CD14-positive monocyte (primary cell): ENCODE measurements at regions not wholly inside any gene's neighbourhood (a gene's known extent, or its start where the extent isn't known, plus 50 kb on each side); places are given as distances from the start of the nearest gene placed in this dataset.

ENCODE experiments used
- DNase-seq, 3 donors: peaks; one replicate each; pipeline ENCODE4 v3.0.0-alpha.2; 2011 to 2022
- H2AFZ ChIP-seq: 2 replicates; pipeline ENCODE4 v1.6.0; 2012; ENCODE audit warnings: mild to moderate bottlenecking, low read depth, low read length, inconsistent platforms; ENCODE audit not compliant: insufficient read depth, poor library complexity, severe bottlenecking
- H3K27ac ChIP-seq, 2 donors: 1 replicate in 1 of 2; 2 replicates in 1 of 2; pipeline ENCODE4 v1.5.1; 2012 to 2013; ENCODE audit warnings: low read length in 2 of 2, control low read depth in 1 of 2, inconsistent platforms in 1 of 2, low read depth in 1 of 2, mild to moderate bottlenecking in 1 of 2
- H3K27me3 ChIP-seq, 2 donors: one replicate each; pipeline versions ENCODE4 v1.6.0 to v1.6.1; 2011 to 2013; ENCODE audit warnings: low read length in 2 of 2; ENCODE audit not compliant: control insufficient read depth in 2 of 2, insufficient read depth in 2 of 2
- H3K36me3 ChIP-seq, 2 donors: replicated peaks in 1 of 2; 1 replicate in 1 of 2; 2 replicates in 1 of 2; pipeline versions ENCODE4 v1.5.1 to v1.6.1; 2012 to 2013; ENCODE audit warnings: low read length in 2 of 2, control low read depth in 1 of 2, inconsistent platforms in 1 of 2, mild to moderate bottlenecking in 1 of 2; ENCODE audit not compliant: insufficient read depth in 2 of 2, control insufficient read depth in 1 of 2
- H3K4me1 ChIP-seq, 2 donors: 1 replicate in 1 of 2; 2 replicates in 1 of 2; pipeline versions ENCODE4 v1.5.1 to v1.6.1; 2012 to 2013; ENCODE audit warnings: low read length in 2 of 2, control low read depth in 1 of 2, inconsistent platforms in 1 of 2, mild to moderate bottlenecking in 1 of 2, moderate library complexity in 1 of 2; ENCODE audit not compliant: insufficient read depth in 2 of 2, control insufficient read depth in 1 of 2
- H3K4me2 ChIP-seq: replicated peaks from 2 replicates; pipeline ENCODE3; 2012; ENCODE audit warnings: low read length, moderate library complexity, mild to moderate bottlenecking; ENCODE audit not compliant: poor library complexity, severe bottlenecking; ENCODE audit errors: extremely low read depth
- H3K4me3 ChIP-seq, 3 experiments: fragments of 200-600 bp in 1 of 3; sonication (generic) in 1 of 3; replicated peaks in 1 of 3; 1 replicate in 2 of 3; 2 replicates in 1 of 3; pipeline ENCODE4 v1.5.1; 2011 to 2013; ENCODE audit warnings: low read length in 3 of 3, mild to moderate bottlenecking in 3 of 3, control low read depth in 2 of 3, low read depth in 2 of 3, inconsistent platforms in 1 of 3, moderate library complexity in 1 of 3
- H3K79me2 ChIP-seq: 2 replicates; pipeline ENCODE4 v1.6.0; 2012; ENCODE audit warnings: mild to moderate bottlenecking, control low read depth, inconsistent platforms, low read length, moderate library complexity; ENCODE audit not compliant: insufficient read depth
- H3K9ac ChIP-seq: 2 replicates; pipeline ENCODE4 v1.6.0; 2017; ENCODE audit warnings: low read length, mild to moderate bottlenecking; ENCODE audit not compliant: insufficient read depth, poor library complexity, severe bottlenecking
- H3K9me3 ChIP-seq, 2 donors: replicated peaks in 1 of 2; 1 replicate in 1 of 2; 2 replicates in 1 of 2; pipeline versions ENCODE4 v1.5.1 to v1.6.1; 2012 to 2013; ENCODE audit warnings: low read length in 2 of 2, control low read depth in 1 of 2; ENCODE audit not compliant: control insufficient read depth in 1 of 2, insufficient read depth in 1 of 2
- H4K20me1 ChIP-seq: 2 replicates; pipeline ENCODE4 v1.6.0; 2012; ENCODE audit warnings: mild to moderate bottlenecking, low read length, control low read depth, moderate library complexity; ENCODE audit not compliant: insufficient read depth
- H3K27ac Mint-ChIP-seq, 7 donors: one replicate each; pipeline ENCODE4 v1.8.0; 2020; ENCODE audit warnings: mild to moderate bottlenecking in 7 of 7, mixed read lengths in 7 of 7, moderate library complexity in 6 of 7, inconsistent platforms in 2 of 7
- H3K27me3 Mint-ChIP-seq, 3 donors: one replicate each; pipeline ENCODE4 v1.8.0; 2021 to 2022; ENCODE audit warnings: low read depth in 3 of 3, mild to moderate bottlenecking in 3 of 3, mixed read lengths in 3 of 3, moderate library complexity in 3 of 3, inconsistent platforms in 1 of 3
- H3K36me3 Mint-ChIP-seq, 2 donors: one replicate each; pipeline ENCODE4 v1.8.0; 2020; ENCODE audit warnings: mixed read lengths in 2 of 2, inconsistent platforms in 1 of 2, mild to moderate bottlenecking in 1 of 2
- H3K4me1 Mint-ChIP-seq: one replicate; pipeline ENCODE4 v1.8.0; 2020; ENCODE audit warnings: mild to moderate bottlenecking, mixed read lengths
- H3K4me3 Mint-ChIP-seq, 2 donors: one replicate each; pipeline ENCODE4 v1.8.0; 2020; ENCODE audit warnings: mild to moderate bottlenecking in 2 of 2, mixed read lengths in 2 of 2, moderate library complexity in 1 of 2
- H3K9me3 Mint-ChIP-seq, 7 donors: one replicate each; pipeline ENCODE4 v1.8.0; 2020 to 2022; ENCODE audit warnings: mixed read lengths in 7 of 7, mild to moderate bottlenecking in 6 of 7, moderate library complexity in 6 of 7, inconsistent platforms in 2 of 7
- WGBS: methylation state at CpG from one replicate; pipeline ENCODE4 v1.1.5; 2013; ENCODE audit warnings: missing lambda C conversion rate; ENCODE audit not compliant: insufficient coverage; 5-methylcytosine and 5-hydroxymethylcytosine counted together
- intact Hi-C, 2 donors: fragments of 100-400 bp; cut with micrococcal nuclease; formaldehyde crosslinking; loops; one replicate each; pipeline versions ENCODE4 v1.15.0 to v1.15.1; 2023
- TF ChIP-seq, protein P1 (sequence below): fragments of 200-600 bp; IDR thresholded peaks from one replicate; pipeline ENCODE4 v1.8.0; 2022; ENCODE audit warnings: antibody characterized with exemption, mild to moderate bottlenecking

DNA sequence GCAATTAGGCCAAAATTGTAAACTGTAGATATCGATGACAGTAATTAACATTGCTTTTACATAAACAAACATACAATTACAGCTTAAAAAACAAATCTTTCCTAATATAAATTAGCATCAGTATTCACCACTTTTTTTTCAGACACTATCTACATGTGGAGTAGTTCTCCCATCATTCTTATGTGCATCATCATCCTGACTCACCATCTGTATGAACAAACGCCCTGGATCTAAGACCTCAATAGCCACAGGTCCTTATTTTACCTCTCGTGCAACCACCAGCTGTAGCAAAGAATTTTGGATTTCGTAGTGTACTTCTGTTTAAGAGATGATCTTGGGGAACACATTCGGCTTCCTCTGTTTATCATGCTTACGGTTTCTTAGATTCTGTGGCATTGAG is 551.9 kb upstream of the KIRREL3 start:
- no peaks in the 10 kb centered on the region for H3K36me3 ChIP-seq
- H3K4me3 Mint-ChIP-seq: no peak overlapping the region
- no peak overlapping the region for H3K4me2 ChIP-seq
- H3K27me3 ChIP-seq: no peaks in the 10 kb centered on the region
- no peak for DNase-seq
- no peaks in the 10 kb centered on the region for H3K9me3 ChIP-seq
- intact Hi-C loops: no loop called here
- no peaks in the 10 kb centered on the region for H3K4me1 ChIP-seq
- no peak overlapping the region for H2AFZ ChIP-seq
- TF ChIP-seq, protein P1, sequence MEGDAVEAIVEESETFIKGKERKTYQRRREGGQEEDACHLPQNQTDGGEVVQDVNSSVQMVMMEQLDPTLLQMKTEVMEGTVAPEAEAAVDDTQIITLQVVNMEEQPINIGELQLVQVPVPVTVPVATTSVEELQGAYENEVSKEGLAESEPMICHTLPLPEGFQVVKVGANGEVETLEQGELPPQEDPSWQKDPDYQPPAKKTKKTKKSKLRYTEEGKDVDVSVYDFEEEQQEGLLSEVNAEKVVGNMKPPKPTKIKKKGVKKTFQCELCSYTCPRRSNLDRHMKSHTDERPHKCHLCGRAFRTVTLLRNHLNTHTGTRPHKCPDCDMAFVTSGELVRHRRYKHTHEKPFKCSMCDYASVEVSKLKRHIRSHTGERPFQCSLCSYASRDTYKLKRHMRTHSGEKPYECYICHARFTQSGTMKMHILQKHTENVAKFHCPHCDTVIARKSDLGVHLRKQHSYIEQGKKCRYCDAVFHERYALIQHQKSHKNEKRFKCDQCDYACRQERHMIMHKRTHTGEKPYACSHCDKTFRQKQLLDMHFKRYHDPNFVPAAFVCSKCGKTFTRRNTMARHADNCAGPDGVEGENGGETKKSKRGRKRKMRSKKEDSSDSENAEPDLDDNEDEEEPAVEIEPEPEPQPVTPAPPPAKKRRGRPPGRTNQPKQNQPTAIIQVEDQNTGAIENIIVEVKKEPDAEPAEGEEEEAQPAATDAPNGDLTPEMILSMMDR: no peak
- no peak overlapping the region for H3K27ac Mint-ChIP-seq
- H3K27ac ChIP-seq: no peak overlapping the region
- H3K36me3 Mint-ChIP-seq: no peaks in the 10 kb centered on the region
- no peaks in the 10 kb centered on the region for H3K79me2 ChIP-seq
- 86% methylated on average over 3 of the region's 6 CpGs for WGBS
- peaks cover 7% of the 10 kb centered on the region for H3K4me1 Mint-ChIP-seq
- no peak overlapping the region for H3K9ac ChIP-seq
- H3K4me3 ChIP-seq: no peak overlapping the region
- no peaks in the 10 kb centered on the region for H3K27me3 Mint-ChIP-seq
- H3K9me3 Mint-ChIP-seq: peaks cover 0 to 5% (median 4%) of the 10 kb centered on the region in 7 donors
- H4K20me1 ChIP-seq: no peaks in the 10 kb centered on the region

GRCh38 chr11:127531167-127531566 is 530.6 kb upstream of the KIRREL3 start:
- H3K4me3 Mint-ChIP-seq: no peak overlapping the region
- H3K27me3 ChIP-seq: no peaks in the 10 kb centered on the region
- no peak overlapping the region for H3K4me3 ChIP-seq
- H3K9me3 ChIP-seq: no peaks in the 10 kb centered on the region
- WGBS: no CpG with 5 or more reads among the region's 3 CpGs
- H3K4me1 ChIP-seq: no peaks in the 10 kb centered on the region
- no peak overlapping the region for H3K4me2 ChIP-seq
- TF ChIP-seq, protein P1: no peak
- H4K20me1 ChIP-seq: no peaks in the 10 kb centered on the region
- no peak overlapping the region for H2AFZ ChIP-seq
- no peak for DNase-seq
- no peaks in the 10 kb centered on the region for H3K36me3 Mint-ChIP-seq
- H3K79me2 ChIP-seq: no peaks in the 10 kb centered on the region
- no peak overlapping the region for H3K27ac ChIP-seq
- no peak overlapping the region for H3K9ac ChIP-seq
- H3K4me1 Mint-ChIP-seq: no peaks in the 10 kb centered on the region
- intact Hi-C loops: no loop called here
- no peaks in the 10 kb centered on the region for H3K36me3 ChIP-seq
- no peaks in the 10 kb centered on the region for H3K27me3 Mint-ChIP-seq
- peaks cover 0 to 2% (median 1%) of the 10 kb centered on the region in 7 donors for H3K9me3 Mint-ChIP-seq
- H3K27ac Mint-ChIP-seq: no peak overlapping the region
